ENCODE measurements at regions not wholly inside any gene's neighbourhood (a gene's known extent, or its start where the extent isn't known, plus 50 kb on each side); places are given as distances from the start of the nearest gene placed in this dataset.
A peak's percentile ranks its signal among the peaks of the same experiment; 100 is the strongest.
"Not testable (repeated sequence)": the region's sequence is repeated elsewhere in the genome, so short reads cannot be mapped to it uniquely, and the experiment has no call there.

GRCh38 chr13:110044551-110045111, 258.2 kb upstream of the IRS2 start:
- DNase-seq = no peak

- no peak for DNase-seq
Measured at GRCh38 chr13:110042253-110042950, 256.0 kb upstream of the IRS2 start.

- DNase-seq = not testable (repeated sequence)
Measured at GRCh38 chr13:110041638-110042037, 255.3 kb upstream of the IRS2 start.

- DNase-seq = no peak
Measured at GRCh38 chr13:110037925-110038573, 251.7 kb upstream of the IRS2 start.

- DNase-seq = peak; percentile 64
Measured at GRCh38 chr13:110036060-110036459, 249.7 kb upstream of the IRS2 start.

GRCh38 chr13:110034031-110034549, 247.7 kb upstream of the IRS2 start:
- DNase-seq = no peak

- DNase-seq = no peak
Measured at GRCh38 chr13:110032969-110033368, 246.6 kb upstream of the IRS2 start.

GRCh38 chr13:110030394-110030928, 244.1 kb upstream of the IRS2 start:
- peak; percentile 87 for DNase-seq

- no peak for DNase-seq
Measured at GRCh38 chr13:110028838-110029621, 242.6 kb upstream of the IRS2 start.

GRCh38 chr13:110028311-110028710, 241.9 kb upstream of the IRS2 start:
- no peak for DNase-seq

GRCh38 chr13:110027470-110028240, 241.3 kb upstream of the IRS2 start:
- no peak for DNase-seq

GRCh38 chr13:110024645-110024980, 238.2 kb upstream of the IRS2 start:
- no peak for DNase-seq

GRCh38 chr13:110023729-110024644, 237.6 kb upstream of the IRS2 start:
- DNase-seq = peak; percentile 80

GRCh38 chr13:110018009-110018408, 231.6 kb upstream of the IRS2 start:
- DNase-seq = no peak

- DNase-seq = no peak
Measured at GRCh38 chr13:110017379-110017778, 231.0 kb upstream of the IRS2 start.

- peak; percentile 84 for DNase-seq
Measured at GRCh38 chr13:110015253-110015652, 228.9 kb upstream of the IRS2 start.

- peak; percentile 91 for DNase-seq
Measured at GRCh38 chr13:110014719-110015118, 228.3 kb upstream of the IRS2 start.

- DNase-seq = no peak
Measured at GRCh38 chr13:110012102-110012739, 225.8 kb upstream of the IRS2 start.

GRCh38 chr13:110010404-110011138, 224.2 kb upstream of the IRS2 start:
- peak; percentile 40 for DNase-seq

GRCh38 chr13:110008816-110009215, 222.4 kb upstream of the IRS2 start:
- DNase-seq = no peak
